ENCODE measurements at regions not wholly inside any gene's neighbourhood (a gene's known extent, or its start where the extent isn't known, plus 50 kb on each side); places are given as distances from the start of the nearest gene placed in this dataset.

DNA sequence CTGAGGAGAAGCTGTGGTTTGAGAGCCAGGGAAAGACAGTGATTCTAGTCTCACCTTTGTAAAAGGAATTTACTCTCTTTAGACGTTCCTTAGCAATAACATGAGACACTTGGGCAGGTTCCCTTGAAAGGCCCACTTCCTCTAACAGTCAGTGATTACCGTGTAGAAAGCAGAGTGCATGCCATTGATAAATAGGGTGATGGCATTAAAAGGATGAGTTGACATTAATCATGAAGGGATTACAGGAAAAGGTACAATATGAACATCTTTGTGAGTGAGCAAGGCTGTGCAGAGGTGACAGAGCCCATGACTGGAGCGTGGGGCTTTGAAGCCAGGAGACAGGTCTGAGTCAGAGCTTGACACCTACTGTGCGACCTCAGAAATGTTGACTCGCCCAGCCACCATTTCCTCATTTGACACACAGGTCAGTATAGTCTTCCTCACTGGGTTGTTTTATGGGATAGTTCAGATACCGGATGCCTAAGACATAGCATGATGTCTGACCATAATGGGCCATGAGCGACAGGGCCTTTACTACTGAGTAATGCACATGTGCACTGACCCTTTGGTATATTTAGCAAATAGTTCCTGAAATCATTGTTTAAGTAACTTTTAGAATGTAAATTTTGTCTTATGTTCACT is 341.7 kb upstream of the MTNR1B start:
- H3K9ac ChIP-seq (ENCODE audit: extremely low read depth, insufficient read length, low read length): no peak overlapping the region
- no peaks in the 10 kb centered on the region for H3K4me1 ChIP-seq (ENCODE audit: insufficient read depth, low read length)
- H3K18ac ChIP-seq (ENCODE audit: insufficient read length, low read depth, low read length): no peak overlapping the region
- no peak overlapping the region for H2BK15ac ChIP-seq (ENCODE audit: low read depth, low read length)
- no peaks in the 10 kb centered on the region for H3K23me2 ChIP-seq (ENCODE audit: insufficient read length, low read depth, low read length, poor library complexity, severe bottlenecking)
- Mint-ChIP-seq H3K36me3 (ENCODE audit: insufficient read depth in 1 of 3, low read depth in 3 of 3) (no peaks in the 10 kb centered on the region), H3K9me3 (no peaks in the 10 kb centered on the region), H3K4me3 (no peak overlapping the region), H3K27ac (0 out of 7 replicates have a peak overlapping the region, but pooled peaks of 1 of the 3 experiments have one; percentile 5), H3K27me3 (ENCODE audit: low read depth) (no peaks in the 10 kb centered on the region), H3K4me1 (peaks cover 14 to 18% of the 10 kb centered on the region in 2 experiments)
- H3K56ac ChIP-seq (ENCODE audit: insufficient read length, low read depth, low read length): no peak overlapping the region
- DNase-seq: no peak
- H3T11ph ChIP-seq (ENCODE audit: low read length): no peak overlapping the region
- H3K79me1 ChIP-seq (ENCODE audit: insufficient read depth, low read depth, low read length, poor library complexity, severe bottlenecking): no peaks in the 10 kb centered on the region
- no peak overlapping the region for H3K4ac ChIP-seq (ENCODE audit: low read depth, low read length)
- H4K5ac ChIP-seq (ENCODE audit: insufficient read length, low read depth, low read length): no peak overlapping the region
- H3K23ac ChIP-seq (ENCODE audit: insufficient read length, low read depth, low read length): no peak overlapping the region
- no peak overlapping the region for H4K8ac ChIP-seq (replicated peaks; ENCODE audit: insufficient read length, low read depth, low read length)
- no peak overlapping the region for H4K91ac ChIP-seq (ENCODE audit: insufficient read length, low read depth, low read length)
- no peak overlapping the region for H3K4me2 ChIP-seq (ENCODE audit: insufficient read depth, insufficient read length, low read length)
- H3K27me3 ChIP-seq (ENCODE audit: insufficient read depth, low read length): no peaks in the 10 kb centered on the region
- H2BK20ac ChIP-seq (ENCODE audit: low read depth, low read length, poor library complexity, severe bottlenecking): no peak overlapping the region
- H3K79me2 ChIP-seq (ENCODE audit: insufficient read depth, low read length): no peaks in the 10 kb centered on the region
- TF ChIP-seq, protein P1, sequence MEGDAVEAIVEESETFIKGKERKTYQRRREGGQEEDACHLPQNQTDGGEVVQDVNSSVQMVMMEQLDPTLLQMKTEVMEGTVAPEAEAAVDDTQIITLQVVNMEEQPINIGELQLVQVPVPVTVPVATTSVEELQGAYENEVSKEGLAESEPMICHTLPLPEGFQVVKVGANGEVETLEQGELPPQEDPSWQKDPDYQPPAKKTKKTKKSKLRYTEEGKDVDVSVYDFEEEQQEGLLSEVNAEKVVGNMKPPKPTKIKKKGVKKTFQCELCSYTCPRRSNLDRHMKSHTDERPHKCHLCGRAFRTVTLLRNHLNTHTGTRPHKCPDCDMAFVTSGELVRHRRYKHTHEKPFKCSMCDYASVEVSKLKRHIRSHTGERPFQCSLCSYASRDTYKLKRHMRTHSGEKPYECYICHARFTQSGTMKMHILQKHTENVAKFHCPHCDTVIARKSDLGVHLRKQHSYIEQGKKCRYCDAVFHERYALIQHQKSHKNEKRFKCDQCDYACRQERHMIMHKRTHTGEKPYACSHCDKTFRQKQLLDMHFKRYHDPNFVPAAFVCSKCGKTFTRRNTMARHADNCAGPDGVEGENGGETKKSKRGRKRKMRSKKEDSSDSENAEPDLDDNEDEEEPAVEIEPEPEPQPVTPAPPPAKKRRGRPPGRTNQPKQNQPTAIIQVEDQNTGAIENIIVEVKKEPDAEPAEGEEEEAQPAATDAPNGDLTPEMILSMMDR (conservative IDR thresholded peaks at IDR 0.05): no peak
- H3K9me3 ChIP-seq (ENCODE audit: control insufficient read depth, low read depth, low read length): no peaks in the 10 kb centered on the region
- H3K14ac ChIP-seq (ENCODE audit: insufficient read depth, low read length): no peak overlapping the region; the same call in 1 of the 2 replicates
- no peaks in the 10 kb centered on the region for H4K20me1 ChIP-seq (ENCODE audit: control insufficient read depth, insufficient read depth, insufficient read length)
- H2BK120ac ChIP-seq (ENCODE audit: low read depth, low read length, poor library complexity, severe bottlenecking): no peak overlapping the region
- WGBS (ENCODE audit: extremely low coverage, insufficient read length, low lambda C conversion rate): no CpG with 5 or more reads among the region's 7 CpGs
- no peak overlapping the region for H2BK12ac ChIP-seq (ENCODE audit: insufficient read length, low read depth, low read length)
- no peak overlapping the region for H2AFZ ChIP-seq (ENCODE audit: low read length)
- no peak overlapping the region for H3K27ac ChIP-seq (ENCODE audit: insufficient read length, low read depth, low read length)
- H2AK5ac ChIP-seq (ENCODE audit: insufficient read length, low read length): no peak overlapping the region
- no peak overlapping the region for H2BK5ac ChIP-seq (ENCODE audit: insufficient read length, low read length)
